ENCODE measurements at regions not wholly inside any gene's neighbourhood (a gene's known extent, or its start where the extent isn't known, plus 50 kb on each side); places are given as distances from the start of the nearest gene placed in this dataset.

GRCh38 chr6:90893400-90893799 lies 306.5 kb upstream of the MAP3K7 start:
- DNase-seq, result no peak

GRCh38 chr6:90892271-90892670 lies 305.4 kb upstream of the MAP3K7 start:
- Histone ChIP-seq H3K9ac (ENCODE audit: low read length) (no peak overlapping the region), H3K27ac (ENCODE audit: low read length) (no peak overlapping the region), H3K27me3 (replicated peaks; ENCODE audit: insufficient read depth, low read length) (no peaks in the 10 kb centered on the region), H3K4me3 (ENCODE audit: low read length) (no peak overlapping the region), H3K79me2 (ENCODE audit: low read length) (no peaks in the 10 kb centered on the region), H4K20me1 (ENCODE audit: insufficient read depth, low read length) (no peaks in the 10 kb centered on the region), H3K9me3 (replicated peaks; ENCODE audit: insufficient read depth, low read length) (no peaks in the 10 kb centered on the region), H3K36me3 (replicated peaks; ENCODE audit: insufficient read depth, low read length) (no peaks in the 10 kb centered on the region), H3K9me2 (replicated peaks; ENCODE audit: insufficient read depth, low read length) (no peaks in the 10 kb centered on the region), H2AFZ (ENCODE audit: low read length) (no peak overlapping the region), H3K4me2 (ENCODE audit: low read depth, low read length) (no peak overlapping the region), H3K4me1 (ENCODE audit: low read length) (no peaks in the 10 kb centered on the region), H3F3A (ENCODE audit: insufficient read depth, low read length) (no peaks in the 10 kb centered on the region)
- TF ChIP-seq EZH2 (optimal IDR thresholded peaks at IDR 0.05; ENCODE audit: low read depth, low read length), result no peak
- TF ChIP-seq EZH2phosphoT487 (IDR thresholded peaks at IDR 0.05; ENCODE audit: low read length), result no peak
- no peak for TF ChIP-seq CTCF (IDR thresholded peaks at IDR 0.05; ENCODE audit: low read length)
- no peak for DNase-seq

More at GRCh38 chr6:90893400-90893799, 306.5 kb upstream of the MAP3K7 start:
- no peak overlapping the region for H3K4me3 ChIP-seq (ENCODE audit: low read length)
- no peaks in the 10 kb centered on the region for H3K27me3 ChIP-seq (replicated peaks; ENCODE audit: insufficient read depth, low read length)
- no peaks in the 10 kb centered on the region for H3K4me1 ChIP-seq (ENCODE audit: low read length)
- H4K20me1 ChIP-seq (ENCODE audit: insufficient read depth, low read length), result no peaks in the 10 kb centered on the region
- H3K9ac ChIP-seq (ENCODE audit: low read length), result no peak overlapping the region
- H3F3A ChIP-seq (ENCODE audit: insufficient read depth, low read length), result no peaks in the 10 kb centered on the region
- no peak overlapping the region for H3K27ac ChIP-seq (ENCODE audit: low read length)
- TF ChIP-seq CTCF (IDR thresholded peaks at IDR 0.05; ENCODE audit: low read length) (no peak), EZH2 (optimal IDR thresholded peaks at IDR 0.05; ENCODE audit: low read depth, low read length) (no peak), EZH2phosphoT487 (IDR thresholded peaks at IDR 0.05; ENCODE audit: low read length) (no peak)
- no peaks in the 10 kb centered on the region for H3K9me3 ChIP-seq (replicated peaks; ENCODE audit: insufficient read depth, low read length)
- no peaks in the 10 kb centered on the region for H3K36me3 ChIP-seq (replicated peaks; ENCODE audit: insufficient read depth, low read length)
- no peaks in the 10 kb centered on the region for H3K79me2 ChIP-seq (ENCODE audit: low read length)
- H3K9me2 ChIP-seq (replicated peaks; ENCODE audit: insufficient read depth, low read length), result no peaks in the 10 kb centered on the region
- no peak overlapping the region for H3K4me2 ChIP-seq (ENCODE audit: low read depth, low read length)
- no peak overlapping the region for H2AFZ ChIP-seq (ENCODE audit: low read length)

GRCh38 chr6:90891355-90891754 lies 304.5 kb upstream of the MAP3K7 start:
- no peaks in the 10 kb centered on the region for H3F3A ChIP-seq (ENCODE audit: insufficient read depth, low read length)
- H3K4me2 ChIP-seq (ENCODE audit: low read depth, low read length), result no peak overlapping the region
- no peaks in the 10 kb centered on the region for H3K4me1 ChIP-seq (ENCODE audit: low read length)
- no peaks in the 10 kb centered on the region for H3K36me3 ChIP-seq (replicated peaks; ENCODE audit: insufficient read depth, low read length)
- no peak for TF ChIP-seq CTCF (IDR thresholded peaks at IDR 0.05; ENCODE audit: low read length)
- TF ChIP-seq EZH2 (optimal IDR thresholded peaks at IDR 0.05; ENCODE audit: low read depth, low read length), result no peak
- TF ChIP-seq EZH2phosphoT487 (IDR thresholded peaks at IDR 0.05; ENCODE audit: low read length), result no peak
- H3K9me2 ChIP-seq (replicated peaks; ENCODE audit: insufficient read depth, low read length), result no peaks in the 10 kb centered on the region
- H3K27me3 ChIP-seq (replicated peaks; ENCODE audit: insufficient read depth, low read length), result no peaks in the 10 kb centered on the region
- no peaks in the 10 kb centered on the region for H3K9me3 ChIP-seq (replicated peaks; ENCODE audit: insufficient read depth, low read length)
- H3K79me2 ChIP-seq (ENCODE audit: low read length), result no peaks in the 10 kb centered on the region
- H3K9ac ChIP-seq (ENCODE audit: low read length), result no peak overlapping the region
- H3K4me3 ChIP-seq (ENCODE audit: low read length), result no peak overlapping the region
- no peak for DNase-seq
- H2AFZ ChIP-seq (ENCODE audit: low read length), result no peak overlapping the region
- no peaks in the 10 kb centered on the region for H4K20me1 ChIP-seq (ENCODE audit: insufficient read depth, low read length)
- H3K27ac ChIP-seq (ENCODE audit: low read length), result no peak overlapping the region

All from MM.1S (cell line).